Vagina (tissue), 2 donors: ENCODE measurements at regions not wholly inside any gene's neighbourhood (a gene's known extent, or its start where the extent isn't known, plus 50 kb on each side); places are given as distances from the start of the nearest gene placed in this dataset.
A peak's percentile ranks its signal among the peaks of the same experiment; 100 is the strongest.

Experiments used
- POLR2A ChIP-seq, 2 donors: fragments of 450-650 bp; IDR thresholded peaks; one replicate each; pipeline ENCODE4 v1.6.1; 2017; ENCODE audit warnings: antibody characterized with exemption in 2 of 2, mild to moderate bottlenecking in 2 of 2, moderate library complexity in 2 of 2
- TF ChIP-seq, protein P1 (sequence below), 3 experiments: fragments of 450-650 bp in 2 of 3; fragments of 200-600 bp in 1 of 3; sonication (generic) in 1 of 3; IDR thresholded peaks; one replicate each; pipeline ENCODE4 v1.5.1; 2017 to 2019; ENCODE audit warnings: antibody characterized with exemption in 3 of 3, mild to moderate bottlenecking in 2 of 3, moderate library complexity in 2 of 3

DNA sequence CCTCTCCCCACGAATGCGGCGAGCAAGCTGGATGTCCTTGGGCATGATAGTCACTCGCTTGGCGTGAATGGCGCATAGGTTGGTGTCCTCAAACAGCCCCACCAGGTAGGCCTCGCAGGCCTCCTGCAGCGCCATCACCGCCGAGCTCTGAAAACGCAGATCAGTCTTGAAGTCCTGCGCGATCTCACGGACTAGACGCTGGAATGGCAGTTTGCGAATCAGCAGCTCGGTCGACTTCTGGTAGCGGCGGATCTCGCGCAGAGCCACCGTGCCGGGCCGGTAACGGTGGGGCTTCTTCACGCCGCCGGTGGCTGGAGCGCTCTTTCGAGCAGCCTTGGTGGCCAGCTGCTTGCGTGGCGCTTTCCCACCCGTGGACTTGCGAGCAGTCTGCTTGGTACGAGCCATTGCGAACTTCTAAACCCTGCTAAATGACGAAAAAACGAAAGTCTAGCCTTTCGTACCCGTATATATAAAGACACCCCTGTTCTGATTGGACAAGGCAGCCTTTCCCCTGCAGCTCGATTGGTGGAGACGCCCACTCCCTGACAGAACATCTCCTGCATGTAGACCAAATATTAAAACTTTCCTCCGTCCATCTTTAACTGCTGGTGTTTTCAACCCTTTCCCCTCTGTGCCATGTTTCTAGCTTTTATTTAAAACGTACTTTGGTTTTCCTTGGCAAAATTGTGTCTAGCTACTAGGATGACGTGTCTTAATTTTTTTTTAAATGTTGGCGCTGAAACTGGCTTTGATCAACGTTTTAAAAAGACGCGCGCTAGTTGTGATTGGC is 109.8 kb downstream of the HFE start:
- TF ChIP-seq, protein P1, sequence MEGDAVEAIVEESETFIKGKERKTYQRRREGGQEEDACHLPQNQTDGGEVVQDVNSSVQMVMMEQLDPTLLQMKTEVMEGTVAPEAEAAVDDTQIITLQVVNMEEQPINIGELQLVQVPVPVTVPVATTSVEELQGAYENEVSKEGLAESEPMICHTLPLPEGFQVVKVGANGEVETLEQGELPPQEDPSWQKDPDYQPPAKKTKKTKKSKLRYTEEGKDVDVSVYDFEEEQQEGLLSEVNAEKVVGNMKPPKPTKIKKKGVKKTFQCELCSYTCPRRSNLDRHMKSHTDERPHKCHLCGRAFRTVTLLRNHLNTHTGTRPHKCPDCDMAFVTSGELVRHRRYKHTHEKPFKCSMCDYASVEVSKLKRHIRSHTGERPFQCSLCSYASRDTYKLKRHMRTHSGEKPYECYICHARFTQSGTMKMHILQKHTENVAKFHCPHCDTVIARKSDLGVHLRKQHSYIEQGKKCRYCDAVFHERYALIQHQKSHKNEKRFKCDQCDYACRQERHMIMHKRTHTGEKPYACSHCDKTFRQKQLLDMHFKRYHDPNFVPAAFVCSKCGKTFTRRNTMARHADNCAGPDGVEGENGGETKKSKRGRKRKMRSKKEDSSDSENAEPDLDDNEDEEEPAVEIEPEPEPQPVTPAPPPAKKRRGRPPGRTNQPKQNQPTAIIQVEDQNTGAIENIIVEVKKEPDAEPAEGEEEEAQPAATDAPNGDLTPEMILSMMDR (IDR thresholded peaks at IDR 0.05), result no peak
- peak in 1 of 2 donors; percentile 75 for TF ChIP-seq POLR2A (IDR thresholded peaks at IDR 0.05)
